MM.1S (cell line): ENCODE measurements at regions not wholly inside any gene's neighbourhood (a gene's known extent, or its start where the extent isn't known, plus 50 kb on each side); places are given as distances from the start of the nearest gene placed in this dataset.

Experiments
- EZH2 ChIP-seq: fragments of 300-600 bp; sonication (generic); optimal IDR thresholded peaks from 2 replicates; pipeline ENCODE3; 2017; ENCODE audit warnings: low read depth, mild to moderate bottlenecking, antibody characterized with exemption, low read length, mixed read lengths
- EZH2phosphoT487 ChIP-seq: fragments of 300-600 bp; sonication (generic); IDR thresholded peaks from 2 replicates; pipeline ENCODE4 v1.6.1; 2018; ENCODE audit warnings: antibody characterized with exemption, low read length
- TF ChIP-seq, protein P1 (sequence below): fragments of 300-600 bp; sonication (generic); IDR thresholded peaks from 2 replicates; pipeline ENCODE4 v1.5.1; 2016; ENCODE audit warnings: antibody characterized with exemption, low read length, mixed read lengths

DNA sequence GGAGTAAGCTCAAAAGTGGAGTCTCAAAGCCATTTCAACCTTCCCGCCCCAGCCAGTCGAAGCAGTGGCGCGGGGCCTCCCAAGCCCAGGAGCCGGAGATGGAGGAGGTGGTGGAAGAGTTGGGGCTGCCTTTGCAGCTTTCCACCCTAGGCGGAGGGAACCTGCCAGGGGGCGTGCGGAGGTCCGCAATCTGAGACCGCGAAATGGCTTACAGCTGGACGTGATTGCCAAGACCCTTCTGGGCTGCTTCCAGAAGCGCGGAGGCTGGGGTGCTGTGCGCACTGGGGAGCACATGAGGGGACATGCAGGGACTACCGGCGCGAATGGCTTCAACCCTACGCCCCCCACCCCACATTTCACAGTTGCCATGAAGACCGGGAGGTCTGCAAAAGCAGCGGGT is 86.2 kb downstream of the PRR15 start:
- TF ChIP-seq EZH2, result no peak
- no peak for TF ChIP-seq EZH2phosphoT487
- TF ChIP-seq, protein P1, sequence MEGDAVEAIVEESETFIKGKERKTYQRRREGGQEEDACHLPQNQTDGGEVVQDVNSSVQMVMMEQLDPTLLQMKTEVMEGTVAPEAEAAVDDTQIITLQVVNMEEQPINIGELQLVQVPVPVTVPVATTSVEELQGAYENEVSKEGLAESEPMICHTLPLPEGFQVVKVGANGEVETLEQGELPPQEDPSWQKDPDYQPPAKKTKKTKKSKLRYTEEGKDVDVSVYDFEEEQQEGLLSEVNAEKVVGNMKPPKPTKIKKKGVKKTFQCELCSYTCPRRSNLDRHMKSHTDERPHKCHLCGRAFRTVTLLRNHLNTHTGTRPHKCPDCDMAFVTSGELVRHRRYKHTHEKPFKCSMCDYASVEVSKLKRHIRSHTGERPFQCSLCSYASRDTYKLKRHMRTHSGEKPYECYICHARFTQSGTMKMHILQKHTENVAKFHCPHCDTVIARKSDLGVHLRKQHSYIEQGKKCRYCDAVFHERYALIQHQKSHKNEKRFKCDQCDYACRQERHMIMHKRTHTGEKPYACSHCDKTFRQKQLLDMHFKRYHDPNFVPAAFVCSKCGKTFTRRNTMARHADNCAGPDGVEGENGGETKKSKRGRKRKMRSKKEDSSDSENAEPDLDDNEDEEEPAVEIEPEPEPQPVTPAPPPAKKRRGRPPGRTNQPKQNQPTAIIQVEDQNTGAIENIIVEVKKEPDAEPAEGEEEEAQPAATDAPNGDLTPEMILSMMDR, result no peak
